PC-3 (cell line): ENCODE measurements at regions not wholly inside any gene's neighbourhood (a gene's known extent, or its start where the extent isn't known, plus 50 kb on each side); places are given as distances from the start of the nearest gene placed in this dataset.
"Not testable (repeated sequence)": the region's sequence is repeated elsewhere in the genome, so short reads cannot be mapped to it uniquely, and the experiment has no call there.

ENCODE experiments used
- ATAC-seq: fragments of 200-7000 bp; cut with Tn5 transposase; 2 replicates; pipeline ENCODE4 v1.9.1; 2020; ENCODE audit warnings: mild to moderate bottlenecking, moderate library complexity
- BruUV-seq: library from RNA; stranded (reverse); fragments of 400-500 nt; replicated peaks from 2 replicates; lab custom pipeline; 2021; lab: Mats Ljungman, UMichigan
- CTCF ChIA-PET: fragments of 300-600 bp; sonication (Branson Sonifier 250); formaldehyde crosslinking; loops from one replicate; lab custom pipeline; 2022; ENCODE audit warnings: antibody characterized with exemption; lab: Charles Lee
- POLR2A ChIA-PET: fragments of 300-600 bp; sonication (Branson Sonifier 250); formaldehyde crosslinking; loops from one replicate; lab custom pipeline; 2022; ENCODE audit warnings: antibody characterized with exemption; ENCODE audit not compliant: unreplicated experiment; lab: Charles Lee
- DNase-seq: peaks from one replicate; pipeline ENCODE4 v3.0.0-alpha.2; 2015
- H2AFZ ChIP-seq: fragments of 300-600 bp; sonication (generic); 2 replicates; pipeline ENCODE4 v1.6.0; 2016; ENCODE audit warnings: antibody characterized with exemption, low read length
- H3F3A ChIP-seq: fragments of 300-600 bp; sonication (generic); one replicate; pipeline ENCODE4 v1.6.0; 2017; ENCODE audit warnings: antibody characterized with exemption, low read length, control low read depth, mild to moderate bottlenecking; ENCODE audit not compliant: unreplicated experiment
- H3K27ac ChIP-seq: fragments of 300-600 bp; sonication (generic); 2 replicates; pipeline ENCODE4 v1.5.1; 2016; ENCODE audit warnings: mild to moderate bottlenecking, low read length
- H3K27me3 ChIP-seq: fragments of 300-600 bp; sonication (generic); 2 replicates; pipeline ENCODE4 v1.6.1; 2016; ENCODE audit warnings: low read length, mixed read lengths
- H3K36me3 ChIP-seq: fragments of 300-600 bp; sonication (generic); 2 replicates; pipeline ENCODE4 v1.6.1; 2016; ENCODE audit warnings: low read depth, mixed run types, low read length, mixed read lengths
- H3K4me1 ChIP-seq: fragments of 300-600 bp; sonication (generic); 2 replicates; pipeline ENCODE4 v1.5.1; 2016; ENCODE audit warnings: low read length; ENCODE audit not compliant: insufficient read depth
- H3K4me2 ChIP-seq: fragments of 300-600 bp; sonication (generic); 2 replicates; pipeline ENCODE4 v1.6.0; 2016; ENCODE audit warnings: low read length
- H3K4me3 ChIP-seq: fragments of 300-600 bp; sonication (generic); 2 replicates; pipeline ENCODE4 v1.5.1; 2016; ENCODE audit warnings: mild to moderate bottlenecking, low read length, mixed read lengths
- H3K79me2 ChIP-seq: fragments of 300-600 bp; sonication (generic); 2 replicates; pipeline ENCODE4 v1.6.1; 2017; ENCODE audit warnings: low read length, mixed read lengths
- H3K9ac ChIP-seq: fragments of 300-600 bp; sonication (generic); 2 replicates; pipeline ENCODE4 v1.6.0; 2016; ENCODE audit warnings: mild to moderate bottlenecking, low read length
- H3K9me2 ChIP-seq: fragments of 300-600 bp; sonication (generic); replicated peaks from 2 replicates; pipeline ENCODE4 v1.6.1; 2016; ENCODE audit warnings: mixed run types, low read length, mixed read lengths
- H3K9me3 ChIP-seq: fragments of 300-600 bp; sonication (generic); 2 replicates; pipeline ENCODE4 v1.6.1; 2016; ENCODE audit warnings: low read length, mixed read lengths
- H4K20me1 ChIP-seq: fragments of 300-600 bp; sonication (generic); 2 replicates; pipeline ENCODE4 v1.6.1; 2016; ENCODE audit warnings: low read length, mixed read lengths
- EZH2 ChIP-seq: fragments of 300-600 bp; sonication (generic); IDR thresholded peaks from one replicate; pipeline ENCODE4 v1.6.1; 2017; ENCODE audit warnings: antibody characterized with exemption, mild to moderate bottlenecking, low read length; ENCODE audit not compliant: unreplicated experiment
- EZH2phosphoT487 ChIP-seq: fragments of 300-600 bp; sonication (generic); IDR thresholded peaks from 2 replicates; pipeline ENCODE4 v1.6.1; 2018; ENCODE audit warnings: mild to moderate bottlenecking, antibody characterized with exemption, low read length, borderline replicate concordance
- intact Hi-C: fragments of 100-400 bp; cut with micrococcal nuclease; formaldehyde crosslinking; loops from 2 replicates; pipeline ENCODE4 v1.9.0; 2023
- TF ChIP-seq, protein P1 (sequence below): fragments of 300-600 bp; sonication (generic); conservative IDR thresholded peaks from 2 replicates; pipeline ENCODE4 v1.5.1; 2017; ENCODE audit warnings: antibody characterized with exemption, low read depth, mild to moderate bottlenecking, low read length

DNA sequence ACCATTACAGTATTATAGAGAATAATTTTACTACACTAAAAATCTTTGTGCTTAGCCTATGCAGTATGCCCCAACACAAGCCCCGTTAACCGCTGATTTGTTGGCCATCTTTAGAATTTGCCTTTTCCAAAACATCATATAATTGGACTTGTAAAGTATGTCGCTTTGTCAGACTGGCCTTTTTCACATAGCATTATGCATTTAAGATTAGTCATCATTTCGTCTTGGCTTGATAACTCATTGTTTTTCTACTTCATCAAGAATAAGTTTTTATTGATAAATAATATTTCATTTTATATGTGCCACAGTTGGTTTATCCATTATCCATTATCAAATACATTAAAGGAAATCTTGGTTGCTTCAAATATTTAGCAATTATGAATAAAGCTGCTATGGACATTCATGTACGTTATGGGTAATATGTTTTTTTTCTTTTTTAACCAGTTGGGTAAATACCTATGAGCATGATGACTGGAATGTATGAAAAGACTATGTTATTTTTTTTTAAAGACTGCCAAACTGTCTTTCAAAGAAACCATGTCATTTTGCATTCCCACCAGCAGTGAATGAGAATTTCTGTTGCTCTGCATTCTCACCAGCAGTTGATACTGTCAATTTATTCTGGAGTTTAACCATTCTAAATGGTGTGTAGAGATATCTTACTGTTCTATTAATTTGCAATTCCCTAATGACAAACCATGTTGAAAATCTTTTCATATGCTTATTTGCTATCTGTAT, 273.1 kb upstream of the KCND2 start:
- Histone ChIP-seq H2AFZ (no peak overlapping the region), H3K27me3 (no peaks in the 10 kb centered on the region), H3K79me2 (no peaks in the 10 kb centered on the region), H3K27ac (no peak overlapping the region), H3K4me2 (no peak overlapping the region), H3F3A (no peaks in the 10 kb centered on the region), H4K20me1 (no peaks in the 10 kb centered on the region), H3K4me3 (no peak overlapping the region), H3K9me3 (no peaks in the 10 kb centered on the region), H3K4me1 (no peaks in the 10 kb centered on the region), H3K9ac (no peak overlapping the region), H3K9me2 (no peaks in the 10 kb centered on the region), H3K36me3 (no peaks in the 10 kb centered on the region)
- no peak for ATAC-seq
- intact Hi-C loops = no loop called here
- ChIA-PET POLR2A (no interaction called here), CTCF (no interaction called here)
- no peak for DNase-seq
- no peak for TF ChIP-seq EZH2
- TF ChIP-seq, protein P1, sequence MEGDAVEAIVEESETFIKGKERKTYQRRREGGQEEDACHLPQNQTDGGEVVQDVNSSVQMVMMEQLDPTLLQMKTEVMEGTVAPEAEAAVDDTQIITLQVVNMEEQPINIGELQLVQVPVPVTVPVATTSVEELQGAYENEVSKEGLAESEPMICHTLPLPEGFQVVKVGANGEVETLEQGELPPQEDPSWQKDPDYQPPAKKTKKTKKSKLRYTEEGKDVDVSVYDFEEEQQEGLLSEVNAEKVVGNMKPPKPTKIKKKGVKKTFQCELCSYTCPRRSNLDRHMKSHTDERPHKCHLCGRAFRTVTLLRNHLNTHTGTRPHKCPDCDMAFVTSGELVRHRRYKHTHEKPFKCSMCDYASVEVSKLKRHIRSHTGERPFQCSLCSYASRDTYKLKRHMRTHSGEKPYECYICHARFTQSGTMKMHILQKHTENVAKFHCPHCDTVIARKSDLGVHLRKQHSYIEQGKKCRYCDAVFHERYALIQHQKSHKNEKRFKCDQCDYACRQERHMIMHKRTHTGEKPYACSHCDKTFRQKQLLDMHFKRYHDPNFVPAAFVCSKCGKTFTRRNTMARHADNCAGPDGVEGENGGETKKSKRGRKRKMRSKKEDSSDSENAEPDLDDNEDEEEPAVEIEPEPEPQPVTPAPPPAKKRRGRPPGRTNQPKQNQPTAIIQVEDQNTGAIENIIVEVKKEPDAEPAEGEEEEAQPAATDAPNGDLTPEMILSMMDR = no peak
- no peak for TF ChIP-seq EZH2phosphoT487
- BruUV-seq = no TSS peak

DNA sequence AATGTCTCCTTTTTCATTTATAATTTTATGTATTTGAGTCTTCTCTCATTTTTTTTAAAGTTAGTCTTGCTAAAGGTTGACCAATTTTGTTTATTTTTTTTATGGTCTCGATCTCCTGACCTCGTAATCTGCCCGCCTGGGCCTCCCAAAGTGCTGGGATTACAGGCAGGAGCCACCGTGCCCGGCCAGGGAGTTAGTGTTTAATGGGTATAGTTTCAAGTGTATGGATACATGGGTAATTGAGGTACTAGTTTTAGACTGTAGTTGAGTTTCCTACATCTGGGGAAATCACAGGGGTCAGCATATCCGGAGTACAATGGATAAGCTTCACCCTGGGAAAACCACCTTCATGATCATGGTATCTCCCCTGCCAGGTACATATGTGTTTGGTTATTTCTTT, 267.3 kb upstream of the KCND2 start:
- H3K4me1 ChIP-seq = no peaks in the 10 kb centered on the region

DNA sequence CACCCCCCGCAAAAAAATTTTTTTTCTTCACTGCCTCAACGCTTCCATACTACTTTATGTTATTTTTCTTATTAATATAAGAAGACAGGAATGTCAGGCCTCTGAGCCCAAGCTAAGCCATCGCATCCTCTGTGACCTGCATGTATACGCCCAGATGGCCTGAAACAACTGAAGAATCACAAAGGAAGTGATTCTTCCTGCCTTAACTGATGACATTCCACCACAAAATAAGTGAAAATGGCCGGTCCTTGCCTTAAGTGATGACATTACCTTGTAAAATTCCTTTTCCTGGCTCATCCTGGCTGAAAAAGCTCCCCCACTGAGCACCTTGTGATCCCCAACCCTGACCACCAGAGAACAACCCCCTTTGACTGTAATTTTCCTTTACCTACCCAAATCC, 258.7 kb upstream of the KCND2 start:
- ATAC-seq, CTCF ChIA-PET: not testable (repeated sequence)

More for the DNA sequence above, 267.3 kb upstream of the KCND2 start:
- H2AFZ ChIP-seq = no peak overlapping the region
- no peak overlapping the region for H3K4me2 ChIP-seq
- H3K27me3 ChIP-seq = no peaks in the 10 kb centered on the region
- ATAC-seq = no peak
- BruUV-seq = no TSS peak
- no peaks in the 10 kb centered on the region for H4K20me1 ChIP-seq
- no peaks in the 10 kb centered on the region for H3K9me2 ChIP-seq
- no peak overlapping the region for H3K27ac ChIP-seq
- POLR2A ChIA-PET = no interaction called here
- H3F3A ChIP-seq = no peaks in the 10 kb centered on the region
- DNase-seq = no peak
- H3K4me3 ChIP-seq = no peak overlapping the region
- CTCF ChIA-PET = no interaction called here
- no peaks in the 10 kb centered on the region for H3K36me3 ChIP-seq
- H3K79me2 ChIP-seq = no peaks in the 10 kb centered on the region
- H3K9me3 ChIP-seq = no peaks in the 10 kb centered on the region
- no peak overlapping the region for H3K9ac ChIP-seq
- TF ChIP-seq EZH2 (no peak), EZH2phosphoT487 (no peak)
- TF ChIP-seq, protein P1 = no peak
- intact Hi-C loops = no loop called here

More for the DNA sequence above, 258.7 kb upstream of the KCND2 start:
- H3K9ac ChIP-seq, H3F3A ChIP-seq, H3K4me1 ChIP-seq, H3K27me3 ChIP-seq, H3K79me2 ChIP-seq, BruUV-seq, H3K4me3 ChIP-seq, DNase-seq, H3K9me3 ChIP-seq, H4K20me1 ChIP-seq, intact Hi-C loops, H3K9me2 ChIP-seq, POLR2A ChIA-PET, H3K36me3 ChIP-seq, H3K4me2 ChIP-seq, H3K27ac ChIP-seq, H2AFZ ChIP-seq: not testable (repeated sequence)
